GM12873 (cell line): ENCODE measurements at regions not wholly inside any gene's neighbourhood (a gene's known extent, or its start where the extent isn't known, plus 50 kb on each side); places are given as distances from the start of the nearest gene placed in this dataset.

Experiments
- TF ChIP-seq, protein P1 (sequence below): IDR thresholded peaks from 2 replicates; pipeline ENCODE4 v1.5.1; 2012; ENCODE audit warnings: low read depth, mild to moderate bottlenecking, moderate library complexity, low read length, control low read depth; ENCODE audit not compliant: insufficient read depth; ENCODE audit errors: missing control alignments

DNA sequence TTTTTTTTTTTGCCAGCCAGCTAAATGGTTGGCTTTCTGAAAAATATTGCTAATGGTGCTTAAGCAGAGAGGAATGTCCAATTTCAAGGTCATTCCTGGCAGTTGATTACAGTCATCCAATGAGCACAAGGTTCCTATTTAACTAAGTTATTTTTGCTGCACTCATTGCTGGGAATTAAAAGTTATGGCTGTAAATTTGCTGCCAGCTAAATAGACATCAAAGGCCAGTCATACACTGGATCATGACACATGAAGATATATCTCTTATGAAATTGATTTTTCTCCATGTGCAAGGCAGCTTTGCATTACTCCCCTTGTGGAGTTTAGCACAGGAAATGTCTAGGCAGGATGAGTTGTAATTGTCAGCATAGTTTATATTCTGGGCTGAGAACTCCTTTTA lies 1898.4 kb upstream of the CELF4 start:
- TF ChIP-seq, protein P1, sequence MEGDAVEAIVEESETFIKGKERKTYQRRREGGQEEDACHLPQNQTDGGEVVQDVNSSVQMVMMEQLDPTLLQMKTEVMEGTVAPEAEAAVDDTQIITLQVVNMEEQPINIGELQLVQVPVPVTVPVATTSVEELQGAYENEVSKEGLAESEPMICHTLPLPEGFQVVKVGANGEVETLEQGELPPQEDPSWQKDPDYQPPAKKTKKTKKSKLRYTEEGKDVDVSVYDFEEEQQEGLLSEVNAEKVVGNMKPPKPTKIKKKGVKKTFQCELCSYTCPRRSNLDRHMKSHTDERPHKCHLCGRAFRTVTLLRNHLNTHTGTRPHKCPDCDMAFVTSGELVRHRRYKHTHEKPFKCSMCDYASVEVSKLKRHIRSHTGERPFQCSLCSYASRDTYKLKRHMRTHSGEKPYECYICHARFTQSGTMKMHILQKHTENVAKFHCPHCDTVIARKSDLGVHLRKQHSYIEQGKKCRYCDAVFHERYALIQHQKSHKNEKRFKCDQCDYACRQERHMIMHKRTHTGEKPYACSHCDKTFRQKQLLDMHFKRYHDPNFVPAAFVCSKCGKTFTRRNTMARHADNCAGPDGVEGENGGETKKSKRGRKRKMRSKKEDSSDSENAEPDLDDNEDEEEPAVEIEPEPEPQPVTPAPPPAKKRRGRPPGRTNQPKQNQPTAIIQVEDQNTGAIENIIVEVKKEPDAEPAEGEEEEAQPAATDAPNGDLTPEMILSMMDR = no peak

DNA sequence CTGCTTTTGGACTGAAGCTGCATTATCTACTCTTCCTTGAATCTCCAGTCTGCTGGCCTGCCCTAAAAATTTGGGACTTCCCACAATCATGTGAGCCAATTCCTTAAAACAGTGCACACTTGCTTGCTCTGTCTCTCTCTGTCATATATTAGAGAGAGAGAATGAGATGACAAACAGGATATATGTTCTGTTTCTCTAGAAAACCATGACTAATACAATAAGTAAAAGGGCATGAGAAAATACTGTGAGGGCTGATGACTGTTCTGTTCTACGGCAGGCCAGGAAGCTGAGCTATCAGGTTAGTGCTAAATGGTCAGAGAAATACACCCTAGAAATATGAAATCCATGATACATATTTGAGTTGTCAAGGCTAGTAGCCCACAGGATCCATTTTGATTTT lies 1896.8 kb upstream of the CELF4 start:
- TF ChIP-seq, protein P1 = no peak

DNA sequence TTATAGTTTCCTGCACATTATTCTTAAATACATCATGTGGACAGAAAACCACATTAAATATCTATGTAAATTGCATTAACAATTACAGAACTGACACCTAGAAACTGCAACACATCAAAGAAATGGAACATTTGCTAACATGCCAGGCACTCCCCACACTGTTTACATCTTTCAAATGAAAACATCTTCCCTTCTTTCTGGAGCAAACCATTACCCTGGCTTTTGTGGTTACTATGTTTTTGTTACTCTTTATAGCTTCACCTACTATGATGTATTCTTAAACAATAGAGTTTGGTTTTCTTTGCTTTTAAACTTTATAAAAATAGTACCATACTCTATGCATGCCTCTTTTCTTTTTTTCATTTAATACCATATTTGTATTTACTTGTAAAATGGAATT lies 1894.5 kb upstream of the CELF4 start:
- TF ChIP-seq, protein P1 = no peak

DNA sequence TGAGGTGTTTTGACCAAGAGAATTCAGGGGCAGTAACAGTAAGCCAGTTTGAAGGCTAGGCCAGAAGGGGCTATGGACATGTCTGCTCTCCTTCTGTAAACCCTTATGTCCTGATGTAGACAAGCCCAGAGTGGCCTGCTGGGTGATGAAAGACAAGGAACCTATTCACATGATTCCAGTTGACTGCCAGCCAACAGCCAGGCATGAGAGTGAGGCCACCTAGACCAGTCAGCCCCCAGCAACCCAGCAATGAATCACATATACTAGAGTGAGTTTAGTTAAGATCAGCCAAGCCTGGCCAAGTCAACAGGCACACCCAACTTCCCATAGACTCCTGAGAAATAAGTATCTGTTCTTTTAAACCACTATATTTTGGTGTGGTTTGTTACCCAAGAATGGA lies 1889.7 kb upstream of the CELF4 start:
- TF ChIP-seq, protein P1 = no peak

DNA sequence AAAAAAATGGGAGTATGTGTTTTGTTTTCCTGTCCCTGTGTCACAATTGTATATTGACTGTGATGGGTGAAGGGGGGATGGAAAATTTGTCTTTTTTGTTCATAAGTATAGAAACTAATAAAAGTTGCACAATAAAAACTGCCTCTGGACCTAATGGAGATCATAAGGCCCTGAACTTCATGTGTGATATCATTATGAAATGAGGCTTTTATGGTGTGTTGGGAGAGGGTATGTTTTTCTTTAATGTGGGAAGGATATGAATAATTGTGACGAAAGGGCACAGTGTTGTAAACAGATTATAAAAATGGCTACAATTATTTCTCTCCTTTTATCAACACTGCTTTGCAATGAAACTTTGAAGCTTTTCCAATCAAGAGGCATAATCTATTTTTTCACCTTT lies 1889.3 kb upstream of the CELF4 start:
- TF ChIP-seq, protein P1 = no peak

DNA sequence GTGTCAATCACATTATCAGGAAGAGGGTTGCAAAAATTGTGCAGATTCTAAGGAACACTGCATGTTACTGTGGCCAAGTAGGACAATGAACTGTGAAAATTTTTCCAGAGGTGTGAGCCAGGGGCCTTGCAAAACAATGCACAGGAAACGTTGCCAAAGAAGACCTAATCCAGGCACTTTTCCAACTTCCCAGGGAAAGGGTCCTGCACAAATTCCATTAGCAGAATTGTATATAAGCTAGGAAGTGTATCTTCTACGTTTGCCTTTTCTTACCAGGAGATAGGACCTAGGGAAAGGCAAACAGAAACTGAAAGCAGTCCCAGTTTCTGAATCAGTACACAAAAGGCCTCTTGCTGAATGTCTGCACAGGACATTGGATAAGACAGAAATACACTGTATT lies 1888.3 kb upstream of the CELF4 start:
- TF ChIP-seq, protein P1 = no peak

DNA sequence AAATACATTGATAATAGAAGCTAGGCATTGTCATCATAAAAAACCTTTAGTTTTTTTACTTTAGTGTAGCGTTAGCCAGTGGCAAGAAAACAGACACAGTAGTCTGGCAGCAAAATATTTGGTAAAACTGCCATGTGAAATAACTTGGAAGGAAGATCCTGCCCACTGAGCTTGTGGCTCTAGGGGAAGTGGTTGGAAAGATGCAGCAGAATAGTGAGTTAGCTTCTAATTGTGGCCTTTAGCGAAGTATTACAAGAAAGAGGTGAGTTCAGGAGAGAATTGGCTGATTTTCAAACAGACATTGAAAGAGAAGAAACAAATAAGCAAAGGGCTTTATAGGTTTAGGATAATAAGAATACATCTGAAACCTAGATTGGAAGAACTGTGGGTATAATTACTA lies 1887.8 kb upstream of the CELF4 start:
- TF ChIP-seq, protein P1 = no peak

DNA sequence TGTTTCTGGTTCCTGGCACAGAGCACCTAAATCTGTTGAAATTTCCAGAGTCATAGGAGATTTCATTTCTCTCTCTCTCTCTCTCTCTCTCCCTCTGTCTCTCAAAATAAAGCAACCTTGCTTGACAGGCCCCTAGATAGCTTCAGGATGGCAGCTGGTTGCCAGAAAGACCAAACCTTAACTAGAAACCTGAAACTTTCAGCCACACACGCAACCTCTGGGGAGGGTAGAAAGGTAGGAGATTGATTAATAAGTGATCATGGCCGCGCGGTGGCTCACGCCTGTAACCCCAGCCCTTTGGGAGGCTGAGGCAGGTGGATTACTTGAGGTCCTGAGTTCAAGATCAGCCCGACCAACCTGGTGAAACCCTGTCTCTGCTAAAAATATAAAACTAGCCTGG lies 1885.4 kb upstream of the CELF4 start:
- TF ChIP-seq, protein P1 = no peak
